Esophagus squamous epithelium (tissue), 4 donors: ENCODE measurements at regions not wholly inside any gene's neighbourhood (a gene's known extent, or its start where the extent isn't known, plus 50 kb on each side); places are given as distances from the start of the nearest gene placed in this dataset.

ENCODE experiments used
- POLR2A ChIP-seq, 4 donors: fragments of 450-650 bp; IDR thresholded peaks; one replicate each; pipeline ENCODE4 v1.6.1; 2017; ENCODE audit warnings: antibody characterized with exemption in 4 of 4, mild to moderate bottlenecking in 4 of 4, moderate library complexity in 3 of 4
- TF ChIP-seq, protein P1 (sequence below), 6 experiments: fragments of 450-650 bp in 4 of 6; fragments of 200-600 bp in 2 of 6; sonication (generic) in 2 of 6; IDR thresholded peaks; one replicate each; pipeline ENCODE4 v1.5.1; 2016 to 2019; ENCODE audit warnings: antibody characterized with exemption in 6 of 6, mild to moderate bottlenecking in 4 of 6, moderate library complexity in 4 of 6

DNA sequence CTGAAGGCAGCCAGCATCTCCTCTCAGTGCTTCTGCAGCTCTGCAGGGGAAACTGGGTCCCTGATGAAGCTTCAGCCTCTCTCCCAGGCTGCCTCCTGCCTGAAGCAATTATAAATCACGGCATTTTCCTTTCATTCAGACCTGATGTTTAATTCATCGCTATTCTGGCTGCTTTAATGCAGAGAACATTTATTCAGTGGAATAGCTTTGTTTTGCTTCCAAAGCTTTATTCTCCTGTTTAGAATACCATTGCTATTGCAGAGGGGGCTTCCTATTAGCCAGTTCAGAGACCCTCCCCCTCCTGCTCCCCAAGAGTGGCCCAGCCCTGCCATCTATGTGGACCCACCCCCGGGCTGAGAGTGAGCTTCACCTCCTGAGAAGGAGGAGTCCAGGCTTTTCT is 255.6 kb downstream of the LRFN2 start:
- TF ChIP-seq, protein P1, sequence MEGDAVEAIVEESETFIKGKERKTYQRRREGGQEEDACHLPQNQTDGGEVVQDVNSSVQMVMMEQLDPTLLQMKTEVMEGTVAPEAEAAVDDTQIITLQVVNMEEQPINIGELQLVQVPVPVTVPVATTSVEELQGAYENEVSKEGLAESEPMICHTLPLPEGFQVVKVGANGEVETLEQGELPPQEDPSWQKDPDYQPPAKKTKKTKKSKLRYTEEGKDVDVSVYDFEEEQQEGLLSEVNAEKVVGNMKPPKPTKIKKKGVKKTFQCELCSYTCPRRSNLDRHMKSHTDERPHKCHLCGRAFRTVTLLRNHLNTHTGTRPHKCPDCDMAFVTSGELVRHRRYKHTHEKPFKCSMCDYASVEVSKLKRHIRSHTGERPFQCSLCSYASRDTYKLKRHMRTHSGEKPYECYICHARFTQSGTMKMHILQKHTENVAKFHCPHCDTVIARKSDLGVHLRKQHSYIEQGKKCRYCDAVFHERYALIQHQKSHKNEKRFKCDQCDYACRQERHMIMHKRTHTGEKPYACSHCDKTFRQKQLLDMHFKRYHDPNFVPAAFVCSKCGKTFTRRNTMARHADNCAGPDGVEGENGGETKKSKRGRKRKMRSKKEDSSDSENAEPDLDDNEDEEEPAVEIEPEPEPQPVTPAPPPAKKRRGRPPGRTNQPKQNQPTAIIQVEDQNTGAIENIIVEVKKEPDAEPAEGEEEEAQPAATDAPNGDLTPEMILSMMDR (IDR thresholded peaks at IDR 0.05): no peak
- no peak for TF ChIP-seq POLR2A (IDR thresholded peaks at IDR 0.05)
